PC-3 (cell line): ENCODE measurements at regions not wholly inside any gene's neighbourhood (a gene's known extent, or its start where the extent isn't known, plus 50 kb on each side); places are given as distances from the start of the nearest gene placed in this dataset.
"Not testable (repeated sequence)": the region's sequence is repeated elsewhere in the genome, so short reads cannot be mapped to it uniquely, and the experiment has no call there.

Source experiments
- ATAC-seq: fragments of 200-7000 bp; cut with Tn5 transposase; 2 replicates; pipeline ENCODE4 v1.9.1; 2020; ENCODE audit warnings: mild to moderate bottlenecking, moderate library complexity
- BruUV-seq: library from RNA; stranded (reverse); fragments of 400-500 nt; replicated peaks from 2 replicates; lab custom pipeline; 2021; lab: Mats Ljungman, UMichigan
- CTCF ChIA-PET: fragments of 300-600 bp; sonication (Branson Sonifier 250); formaldehyde crosslinking; loops from one replicate; lab custom pipeline; 2022; ENCODE audit warnings: antibody characterized with exemption; lab: Charles Lee
- POLR2A ChIA-PET: fragments of 300-600 bp; sonication (Branson Sonifier 250); formaldehyde crosslinking; loops from one replicate; lab custom pipeline; 2022; ENCODE audit warnings: antibody characterized with exemption; ENCODE audit not compliant: unreplicated experiment; lab: Charles Lee
- DNase-seq: peaks from one replicate; pipeline ENCODE4 v3.0.0-alpha.2; 2015
- H2AFZ ChIP-seq: fragments of 300-600 bp; sonication (generic); 2 replicates; pipeline ENCODE4 v1.6.0; 2016; ENCODE audit warnings: antibody characterized with exemption, low read length
- H3F3A ChIP-seq: fragments of 300-600 bp; sonication (generic); one replicate; pipeline ENCODE4 v1.6.0; 2017; ENCODE audit warnings: antibody characterized with exemption, low read length, control low read depth, mild to moderate bottlenecking; ENCODE audit not compliant: unreplicated experiment
- H3K27ac ChIP-seq: fragments of 300-600 bp; sonication (generic); 2 replicates; pipeline ENCODE4 v1.5.1; 2016; ENCODE audit warnings: mild to moderate bottlenecking, low read length
- H3K27me3 ChIP-seq: fragments of 300-600 bp; sonication (generic); 2 replicates; pipeline ENCODE4 v1.6.1; 2016; ENCODE audit warnings: low read length, mixed read lengths
- H3K36me3 ChIP-seq: fragments of 300-600 bp; sonication (generic); 2 replicates; pipeline ENCODE4 v1.6.1; 2016; ENCODE audit warnings: low read depth, mixed run types, low read length, mixed read lengths
- H3K4me1 ChIP-seq: fragments of 300-600 bp; sonication (generic); 2 replicates; pipeline ENCODE4 v1.5.1; 2016; ENCODE audit warnings: low read length; ENCODE audit not compliant: insufficient read depth
- H3K4me2 ChIP-seq: fragments of 300-600 bp; sonication (generic); 2 replicates; pipeline ENCODE4 v1.6.0; 2016; ENCODE audit warnings: low read length
- H3K4me3 ChIP-seq: fragments of 300-600 bp; sonication (generic); 2 replicates; pipeline ENCODE4 v1.5.1; 2016; ENCODE audit warnings: mild to moderate bottlenecking, low read length, mixed read lengths
- H3K79me2 ChIP-seq: fragments of 300-600 bp; sonication (generic); 2 replicates; pipeline ENCODE4 v1.6.1; 2017; ENCODE audit warnings: low read length, mixed read lengths
- H3K9ac ChIP-seq: fragments of 300-600 bp; sonication (generic); 2 replicates; pipeline ENCODE4 v1.6.0; 2016; ENCODE audit warnings: mild to moderate bottlenecking, low read length
- H3K9me2 ChIP-seq: fragments of 300-600 bp; sonication (generic); replicated peaks from 2 replicates; pipeline ENCODE4 v1.6.1; 2016; ENCODE audit warnings: mixed run types, low read length, mixed read lengths
- H3K9me3 ChIP-seq: fragments of 300-600 bp; sonication (generic); 2 replicates; pipeline ENCODE4 v1.6.1; 2016; ENCODE audit warnings: low read length, mixed read lengths
- H4K20me1 ChIP-seq: fragments of 300-600 bp; sonication (generic); 2 replicates; pipeline ENCODE4 v1.6.1; 2016; ENCODE audit warnings: low read length, mixed read lengths
- CTCF ChIP-seq: fragments of 300-600 bp; sonication (generic); conservative IDR thresholded peaks from 2 replicates; pipeline ENCODE4 v1.5.1; 2017; ENCODE audit warnings: antibody characterized with exemption, low read depth, mild to moderate bottlenecking, low read length
- EZH2 ChIP-seq: fragments of 300-600 bp; sonication (generic); IDR thresholded peaks from one replicate; pipeline ENCODE4 v1.6.1; 2017; ENCODE audit warnings: antibody characterized with exemption, mild to moderate bottlenecking, low read length; ENCODE audit not compliant: unreplicated experiment
- EZH2phosphoT487 ChIP-seq: fragments of 300-600 bp; sonication (generic); IDR thresholded peaks from 2 replicates; pipeline ENCODE4 v1.6.1; 2018; ENCODE audit warnings: mild to moderate bottlenecking, antibody characterized with exemption, low read length, borderline replicate concordance
- intact Hi-C: fragments of 100-400 bp; cut with micrococcal nuclease; formaldehyde crosslinking; loops from 2 replicates; pipeline ENCODE4 v1.9.0; 2023

- BruUV-seq: no TSS peak
- no peaks in the 10 kb centered on the region for H3K9me2 ChIP-seq
- H3K9me3 ChIP-seq: no peaks in the 10 kb centered on the region
- no peak overlapping the region for H3K27ac ChIP-seq
- no peak overlapping the region for H3K4me3 ChIP-seq
- no peaks in the 10 kb centered on the region for H3K27me3 ChIP-seq
- no peaks in the 10 kb centered on the region for H4K20me1 ChIP-seq
- POLR2A ChIA-PET: no interaction called here
- H2AFZ ChIP-seq: no peak overlapping the region
- ATAC-seq (no peak), DNase-seq (no peak)
- H3K4me2 ChIP-seq: no peak overlapping the region
- H3K4me1 ChIP-seq: no peaks in the 10 kb centered on the region
- no peaks in the 10 kb centered on the region for H3F3A ChIP-seq
- intact Hi-C loops: no loop called here
- no peaks in the 10 kb centered on the region for H3K79me2 ChIP-seq
- TF ChIP-seq CTCF: no peak; the same call in 1 of the 2 replicates
- TF ChIP-seq EZH2: no peak
- no peak for TF ChIP-seq EZH2phosphoT487
- H3K36me3 ChIP-seq: no peaks in the 10 kb centered on the region
- no peak overlapping the region for H3K9ac ChIP-seq
- CTCF ChIA-PET: no interaction called here
Observed at GRCh38 chr3:5607581-5607980, 420.1 kb downstream of the EDEM1 start.

GRCh38 chr3:5608971-5609370 is 421.5 kb downstream of the EDEM1 start:
- H3F3A ChIP-seq, H3K36me3 ChIP-seq, H3K9ac ChIP-seq, H3K9me3 ChIP-seq, H2AFZ ChIP-seq, H3K79me2 ChIP-seq, H3K27me3 ChIP-seq, H4K20me1 ChIP-seq, POLR2A ChIA-PET, H3K27ac ChIP-seq, H3K4me3 ChIP-seq, ATAC-seq, H3K9me2 ChIP-seq, H3K4me1 ChIP-seq, DNase-seq, CTCF ChIA-PET, BruUV-seq, H3K4me2 ChIP-seq, intact Hi-C loops: not testable (repeated sequence)

- ATAC-seq: no peak
- CTCF ChIA-PET: no interaction called here
- BruUV-seq: no TSS peak
- Histone ChIP-seq H3K4me2 (no peak overlapping the region), H2AFZ (no peak overlapping the region), H3K36me3 (no peaks in the 10 kb centered on the region), H3K9ac (no peak overlapping the region), H4K20me1 (no peaks in the 10 kb centered on the region), H3K4me1 (no peaks in the 10 kb centered on the region), H3K9me3 (no peaks in the 10 kb centered on the region), H3K4me3 (no peak overlapping the region), H3K79me2 (no peaks in the 10 kb centered on the region), H3K27me3 (no peaks in the 10 kb centered on the region), H3F3A (no peaks in the 10 kb centered on the region), H3K27ac (no peak overlapping the region), H3K9me2 (no peaks in the 10 kb centered on the region)
- intact Hi-C loops: no loop called here
- POLR2A ChIA-PET: no interaction called here
- no peak for DNase-seq
- no peak for TF ChIP-seq CTCF
- no peak for TF ChIP-seq EZH2
- TF ChIP-seq EZH2phosphoT487: no peak
Observed at GRCh38 chr3:5613599-5613998, 426.1 kb downstream of the EDEM1 start.
